PC-3 (cell line): ENCODE measurements at regions not wholly inside any gene's neighbourhood (a gene's known extent, or its start where the extent isn't known, plus 50 kb on each side); places are given as distances from the start of the nearest gene placed in this dataset.

Experiments used
- CTCF ChIP-seq: fragments of 300-600 bp; sonication (generic); conservative IDR thresholded peaks from 2 replicates; pipeline ENCODE4 v1.5.1; 2017; ENCODE audit warnings: antibody characterized with exemption, low read depth, mild to moderate bottlenecking, low read length
- EZH2 ChIP-seq: fragments of 300-600 bp; sonication (generic); IDR thresholded peaks from one replicate; pipeline ENCODE4 v1.6.1; 2017; ENCODE audit warnings: antibody characterized with exemption, mild to moderate bottlenecking, low read length; ENCODE audit not compliant: unreplicated experiment
- EZH2phosphoT487 ChIP-seq: fragments of 300-600 bp; sonication (generic); IDR thresholded peaks from 2 replicates; pipeline ENCODE4 v1.6.1; 2018; ENCODE audit warnings: mild to moderate bottlenecking, antibody characterized with exemption, low read length, borderline replicate concordance

- TF ChIP-seq CTCF (no peak), EZH2 (no peak), EZH2phosphoT487 (no peak)
These were observed 361.2 kb upstream of the PDE3A start for GRCh38 chr12:20006871-20007730.
